ENCODE measurements at regions not wholly inside any gene's neighbourhood (a gene's known extent, or its start where the extent isn't known, plus 50 kb on each side); places are given as distances from the start of the nearest gene placed in this dataset.

DNA sequence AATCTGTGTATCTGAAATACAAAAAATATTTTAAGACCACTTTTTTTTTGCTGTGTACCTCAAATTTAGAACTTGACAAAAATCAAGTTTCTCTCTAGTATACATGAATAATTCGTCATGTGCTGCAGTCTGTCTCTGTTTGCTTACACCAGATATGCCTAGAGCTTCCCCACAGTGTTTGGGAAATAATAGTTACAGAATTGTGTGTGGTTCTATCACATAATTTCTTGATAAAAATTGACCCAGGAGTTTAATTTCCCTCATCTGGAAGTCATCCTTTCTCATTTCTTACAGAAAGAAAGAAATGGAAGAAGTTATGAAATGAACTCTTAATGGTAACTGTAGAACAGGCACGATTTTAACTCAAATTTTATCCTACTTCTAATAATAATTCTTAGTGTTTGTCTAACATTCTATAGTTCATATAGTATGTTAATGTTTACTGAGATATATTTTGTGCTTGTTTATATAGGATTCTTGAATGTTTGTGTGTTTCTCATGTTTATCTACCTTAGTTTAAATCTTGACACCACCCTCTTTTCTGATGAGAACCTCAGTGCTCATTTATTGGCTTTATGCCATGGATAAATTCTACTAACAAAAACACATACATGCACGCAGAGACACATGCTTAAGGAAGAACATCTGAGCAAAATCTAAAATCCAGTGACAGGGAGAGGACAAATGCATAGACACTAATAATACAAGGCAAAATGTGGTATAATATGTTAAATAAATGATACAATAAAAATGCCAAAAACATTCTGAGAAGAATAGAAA, 61.4 kb upstream of the CTSC start:
- no peak for TF ChIP-seq GATA2 (IDR thresholded peaks at IDR 0.05; ENCODE audit: low read depth, low read length)
- TF ChIP-seq GATA3 (IDR thresholded peaks at IDR 0.05; ENCODE audit: low read depth, low read length): no peak
